MM.1S (cell line): ENCODE measurements at regions not wholly inside any gene's neighbourhood (a gene's known extent, or its start where the extent isn't known, plus 50 kb on each side); places are given as distances from the start of the nearest gene placed in this dataset.

Experiments
- DNase-seq: peaks from one replicate; pipeline ENCODE4 v3.0.0-alpha.2; 2015
- H2AFZ ChIP-seq: fragments of 300-600 bp; sonication (generic); 2 replicates; pipeline ENCODE4 v1.6.0; 2016; ENCODE audit warnings: antibody characterized with exemption, low read length
- H3F3A ChIP-seq: fragments of 300-600 bp; sonication (generic); 2 replicates; pipeline ENCODE4 v1.6.1; 2016; ENCODE audit warnings: mild to moderate bottlenecking, antibody characterized with exemption, low read length, moderate library complexity, mixed read lengths; ENCODE audit not compliant: insufficient read depth
- H3K27ac ChIP-seq: fragments of 300-600 bp; sonication (generic); 2 replicates; pipeline ENCODE4 v1.5.1; 2016; ENCODE audit warnings: mild to moderate bottlenecking, low read length
- H3K27me3 ChIP-seq: fragments of 300-600 bp; sonication (generic); replicated peaks from 2 replicates; pipeline ENCODE4 v1.6.0; 2016; ENCODE audit warnings: low read length; ENCODE audit not compliant: insufficient read depth
- H3K36me3 ChIP-seq: fragments of 300-600 bp; sonication (generic); replicated peaks from 2 replicates; pipeline ENCODE4 v1.6.1; 2016; ENCODE audit warnings: mild to moderate bottlenecking, low read length, mixed read lengths; ENCODE audit not compliant: insufficient read depth
- H3K4me1 ChIP-seq: fragments of 300-600 bp; sonication (generic); 2 replicates; pipeline ENCODE4 v1.6.1; 2016; ENCODE audit warnings: low read length, mixed read lengths
- H3K4me2 ChIP-seq: fragments of 300-600 bp; sonication (generic); 2 replicates; pipeline ENCODE4 v1.6.0; 2016; ENCODE audit warnings: low read depth, low read length
- H3K4me3 ChIP-seq: fragments of 300-600 bp; sonication (generic); 2 replicates; pipeline ENCODE4 v1.5.1; 2016; ENCODE audit warnings: low read length, mixed read lengths
- H3K79me2 ChIP-seq: fragments of 300-600 bp; sonication (generic); 2 replicates; pipeline ENCODE4 v1.6.1; 2016; ENCODE audit warnings: mixed run types, low read length, mixed read lengths
- H3K9ac ChIP-seq: fragments of 300-600 bp; sonication (generic); 2 replicates; pipeline ENCODE4 v1.6.1; 2016; ENCODE audit warnings: low read length, mixed read lengths
- H3K9me2 ChIP-seq: fragments of 300-600 bp; sonication (generic); replicated peaks from 2 replicates; pipeline ENCODE4 v1.6.1; 2016; ENCODE audit warnings: mild to moderate bottlenecking, low read length, mixed read lengths; ENCODE audit not compliant: insufficient read depth
- H3K9me3 ChIP-seq: fragments of 300-600 bp; sonication (generic); replicated peaks from 2 replicates; pipeline ENCODE4 v1.6.1; 2016; ENCODE audit warnings: mild to moderate bottlenecking, low read length, mixed read lengths; ENCODE audit not compliant: insufficient read depth
- H4K20me1 ChIP-seq: fragments of 300-600 bp; sonication (generic); 2 replicates; pipeline ENCODE4 v1.6.1; 2016; ENCODE audit warnings: mild to moderate bottlenecking, low read length, moderate library complexity, mixed read lengths; ENCODE audit not compliant: insufficient read depth
- EZH2 ChIP-seq: fragments of 300-600 bp; sonication (generic); optimal IDR thresholded peaks from 2 replicates; pipeline ENCODE3; 2017; ENCODE audit warnings: low read depth, mild to moderate bottlenecking, antibody characterized with exemption, low read length, mixed read lengths
- EZH2phosphoT487 ChIP-seq: fragments of 300-600 bp; sonication (generic); IDR thresholded peaks from 2 replicates; pipeline ENCODE4 v1.6.1; 2018; ENCODE audit warnings: antibody characterized with exemption, low read length
- TF ChIP-seq, protein P1 (sequence below): fragments of 300-600 bp; sonication (generic); IDR thresholded peaks from 2 replicates; pipeline ENCODE4 v1.5.1; 2016; ENCODE audit warnings: antibody characterized with exemption, low read length, mixed read lengths

GRCh38 chr20:23299673-23300050, 50.9 kb upstream of the NXT1 start:
- no peak overlapping the region for H2AFZ ChIP-seq
- H3K27me3 ChIP-seq, result no peaks in the 10 kb centered on the region

GRCh38 chr20:23298926-23299672, 51.5 kb upstream of the NXT1 start:
- H3K9ac ChIP-seq, result no peak overlapping the region
- H3K4me3 ChIP-seq, result no peak overlapping the region
- no peaks in the 10 kb centered on the region for H3K27me3 ChIP-seq
- H4K20me1 ChIP-seq, result no peaks in the 10 kb centered on the region
- no peaks in the 10 kb centered on the region for H3K79me2 ChIP-seq
- no peak overlapping the region for H3K27ac ChIP-seq
- H3K4me2 ChIP-seq, result no peak overlapping the region
- TF ChIP-seq EZH2 (no peak), EZH2phosphoT487 (no peak)
- TF ChIP-seq, protein P1, sequence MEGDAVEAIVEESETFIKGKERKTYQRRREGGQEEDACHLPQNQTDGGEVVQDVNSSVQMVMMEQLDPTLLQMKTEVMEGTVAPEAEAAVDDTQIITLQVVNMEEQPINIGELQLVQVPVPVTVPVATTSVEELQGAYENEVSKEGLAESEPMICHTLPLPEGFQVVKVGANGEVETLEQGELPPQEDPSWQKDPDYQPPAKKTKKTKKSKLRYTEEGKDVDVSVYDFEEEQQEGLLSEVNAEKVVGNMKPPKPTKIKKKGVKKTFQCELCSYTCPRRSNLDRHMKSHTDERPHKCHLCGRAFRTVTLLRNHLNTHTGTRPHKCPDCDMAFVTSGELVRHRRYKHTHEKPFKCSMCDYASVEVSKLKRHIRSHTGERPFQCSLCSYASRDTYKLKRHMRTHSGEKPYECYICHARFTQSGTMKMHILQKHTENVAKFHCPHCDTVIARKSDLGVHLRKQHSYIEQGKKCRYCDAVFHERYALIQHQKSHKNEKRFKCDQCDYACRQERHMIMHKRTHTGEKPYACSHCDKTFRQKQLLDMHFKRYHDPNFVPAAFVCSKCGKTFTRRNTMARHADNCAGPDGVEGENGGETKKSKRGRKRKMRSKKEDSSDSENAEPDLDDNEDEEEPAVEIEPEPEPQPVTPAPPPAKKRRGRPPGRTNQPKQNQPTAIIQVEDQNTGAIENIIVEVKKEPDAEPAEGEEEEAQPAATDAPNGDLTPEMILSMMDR, result no peak
- H3K9me2 ChIP-seq, result no peaks in the 10 kb centered on the region
- H3K9me3 ChIP-seq, result no peaks in the 10 kb centered on the region
- no peaks in the 10 kb centered on the region for H3K4me1 ChIP-seq
- H2AFZ ChIP-seq, result no peak overlapping the region
- no peak for DNase-seq
- H3F3A ChIP-seq, result no peaks in the 10 kb centered on the region
- no peaks in the 10 kb centered on the region for H3K36me3 ChIP-seq

More at GRCh38 chr20:23299673-23300050, 50.9 kb upstream of the NXT1 start:
- Histone ChIP-seq H3K9ac (no peak overlapping the region), H3K9me3 (no peaks in the 10 kb centered on the region), H4K20me1 (no peaks in the 10 kb centered on the region), H3F3A (no peaks in the 10 kb centered on the region), H3K79me2 (no peaks in the 10 kb centered on the region), H3K9me2 (no peaks in the 10 kb centered on the region), H3K27ac (no peak overlapping the region), H3K4me1 (no peaks in the 10 kb centered on the region), H3K4me3 (no peak overlapping the region), H3K36me3 (no peaks in the 10 kb centered on the region), H3K4me2 (no peak overlapping the region)
- TF ChIP-seq, protein P1, result no peak
- TF ChIP-seq EZH2phosphoT487 (no peak), EZH2 (no peak)
- no peak for DNase-seq

GRCh38 chr20:23298155-23298554, 52.4 kb upstream of the NXT1 start:
- Histone ChIP-seq H3K4me1 (no peaks in the 10 kb centered on the region), H3K9me3 (no peaks in the 10 kb centered on the region), H2AFZ (no peak overlapping the region), H3F3A (no peaks in the 10 kb centered on the region), H3K79me2 (no peaks in the 10 kb centered on the region), H3K9me2 (no peaks in the 10 kb centered on the region), H3K4me3 (no peak overlapping the region), H3K9ac (no peak overlapping the region), H3K27me3 (no peaks in the 10 kb centered on the region), H3K4me2 (no peak overlapping the region), H3K27ac (no peak overlapping the region), H3K36me3 (no peaks in the 10 kb centered on the region), H4K20me1 (no peaks in the 10 kb centered on the region)
- no peak for DNase-seq
- TF ChIP-seq EZH2phosphoT487, result no peak
- TF ChIP-seq, protein P1, result no peak
